Parathyroid adenoma (tissue), 2 donors: ENCODE measurements at regions not wholly inside any gene's neighbourhood (a gene's known extent, or its start where the extent isn't known, plus 50 kb on each side); places are given as distances from the start of the nearest gene placed in this dataset.

Experiments
- H2AFZ ChIP-seq: fragments of 300-600 bp; sonication (generic); one replicate; pipeline ENCODE4 v1.7.0; 2017; ENCODE audit warnings: antibody characterized with exemption, mild to moderate bottlenecking
- H3K27ac ChIP-seq: fragments of 300-600 bp; sonication (generic); one replicate; pipeline ENCODE4 v1.7.0; 2017
- H3K27me3 ChIP-seq: fragments of 300-600 bp; sonication (generic); one replicate; pipeline ENCODE4 v1.7.0; 2017; ENCODE audit warnings: low read length; ENCODE audit not compliant: control insufficient read depth, insufficient read depth
- H3K36me3 ChIP-seq: fragments of 300-600 bp; sonication (generic); one replicate; pipeline ENCODE4 v1.7.0; 2017; ENCODE audit warnings: low read length; ENCODE audit not compliant: control insufficient read depth, insufficient read depth
- H3K4me1 ChIP-seq: fragments of 300-600 bp; sonication (generic); one replicate; pipeline ENCODE4 v1.7.0; 2017; ENCODE audit warnings: control low read depth
- H3K4me2 ChIP-seq: fragments of 300-600 bp; sonication (generic); one replicate; pipeline ENCODE4 v1.7.0; 2017; ENCODE audit warnings: low read length
- H3K4me3 ChIP-seq: fragments of 300-600 bp; sonication (generic); one replicate; pipeline ENCODE4 v1.7.0; 2017; ENCODE audit warnings: low read depth, low read length
- H3K79me2 ChIP-seq: fragments of 300-600 bp; sonication (generic); one replicate; pipeline ENCODE4 v1.7.0; 2017; ENCODE audit warnings: control low read depth
- H3K9ac ChIP-seq: fragments of 300-600 bp; sonication (generic); one replicate; pipeline ENCODE4 v1.7.0; 2017; ENCODE audit warnings: mild to moderate bottlenecking
- H3K9me3 ChIP-seq: fragments of 300-600 bp; sonication (generic); one replicate; pipeline ENCODE4 v1.7.0; 2017; ENCODE audit warnings: low read length; ENCODE audit not compliant: control insufficient read depth
- CTCF ChIP-seq: fragments of 300-600 bp; sonication (generic); IDR thresholded peaks from one replicate; pipeline ENCODE4 v1.7.0; 2017; ENCODE audit warnings: antibody characterized with exemption, mild to moderate bottlenecking
- donor health status: primary hyperparathyroidism.

GRCh38 chr5:108602830-108603229 is 144.9 kb upstream of the FER start:
- H3K79me2 ChIP-seq, result no peaks in the 10 kb centered on the region
- H3K36me3 ChIP-seq, result no peaks in the 10 kb centered on the region
- H3K4me3 ChIP-seq, result no peak overlapping the region
- no peak overlapping the region for H2AFZ ChIP-seq
- no peak overlapping the region for H3K4me2 ChIP-seq
- no peaks in the 10 kb centered on the region for H3K4me1 ChIP-seq
- H3K9ac ChIP-seq, result no peak overlapping the region
- TF ChIP-seq CTCF, result no peak
- H3K9me3 ChIP-seq, result no peaks in the 10 kb centered on the region
- no peak overlapping the region for H3K27ac ChIP-seq
- H3K27me3 ChIP-seq, result no peaks in the 10 kb centered on the region

DNA sequence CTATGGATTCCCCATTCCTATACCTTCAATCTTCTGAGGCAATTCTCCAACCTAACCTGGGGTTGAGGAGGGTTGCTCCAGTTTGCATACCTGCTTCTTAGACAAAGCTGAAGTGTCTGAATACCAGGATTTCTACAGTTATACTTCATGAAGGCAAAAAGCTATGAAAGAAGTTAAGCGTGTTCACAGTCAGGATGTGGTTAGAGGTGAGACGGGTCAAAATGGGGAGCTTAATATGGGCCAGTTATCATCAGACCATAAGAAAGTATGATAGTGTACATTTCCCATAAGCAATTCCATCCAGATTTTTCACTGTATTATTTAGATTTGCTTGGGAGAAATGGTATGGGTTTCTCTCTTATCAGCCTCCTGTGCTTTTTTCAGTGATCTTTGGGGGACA is 156.9 kb upstream of the FER start:
- TF ChIP-seq CTCF, result no peak
- Histone ChIP-seq H3K4me1 (no peaks in the 10 kb centered on the region), H3K9me3 (no peaks in the 10 kb centered on the region), H3K27me3 (no peaks in the 10 kb centered on the region), H3K9ac (no peak overlapping the region), H3K27ac (no peak overlapping the region), H2AFZ (no peak overlapping the region), H3K36me3 (no peaks in the 10 kb centered on the region), H3K4me2 (no peak overlapping the region), H3K4me3 (no peak overlapping the region), H3K79me2 (no peaks in the 10 kb centered on the region)

DNA sequence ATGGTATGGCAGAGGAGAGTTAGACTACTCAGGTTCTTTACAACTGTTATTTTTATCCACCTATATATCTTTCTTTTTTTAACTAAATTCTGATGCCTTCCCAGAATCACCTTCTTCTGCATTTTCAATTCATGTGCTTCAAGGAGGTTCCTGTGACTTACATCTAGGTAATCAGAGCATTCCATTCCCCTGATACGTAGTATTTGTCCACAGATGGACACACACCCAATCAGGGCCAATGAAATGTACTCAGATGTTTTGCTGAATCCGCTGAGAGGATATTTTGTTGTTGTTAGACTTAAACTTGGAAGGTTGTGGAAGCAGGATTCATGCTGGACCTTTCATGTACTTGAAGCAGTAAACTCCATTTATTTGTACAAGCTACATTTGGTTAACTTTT is 159.4 kb upstream of the FER start:
- Histone ChIP-seq H3K27ac (no peak overlapping the region), H3K9ac (no peak overlapping the region), H3K36me3 (no peaks in the 10 kb centered on the region), H3K4me3 (no peak overlapping the region), H3K4me2 (no peak overlapping the region), H3K9me3 (no peaks in the 10 kb centered on the region), H3K79me2 (no peaks in the 10 kb centered on the region), H2AFZ (no peak overlapping the region), H3K27me3 (no peaks in the 10 kb centered on the region), H3K4me1 (no peaks in the 10 kb centered on the region)
- TF ChIP-seq CTCF, result no peak

DNA sequence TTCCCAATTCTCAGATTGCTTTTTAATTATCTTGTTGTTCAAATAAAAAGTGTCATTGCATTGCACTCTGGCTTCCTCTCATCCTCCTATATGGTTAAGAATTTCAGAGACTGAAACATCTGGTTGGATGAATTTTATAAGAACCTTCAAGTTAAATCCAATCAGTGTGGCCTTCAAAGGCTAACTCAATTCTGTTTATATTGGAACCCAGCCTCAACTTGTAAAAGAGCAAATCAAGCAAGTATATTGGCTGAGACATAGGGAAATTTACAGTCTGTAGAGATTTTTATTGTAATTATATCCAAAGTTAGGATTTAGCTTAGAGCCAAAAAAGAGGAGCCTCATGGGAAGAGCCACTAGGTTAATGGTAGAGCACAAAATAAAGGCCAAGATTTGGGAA is 159.9 kb upstream of the FER start:
- H3K4me3 ChIP-seq, result no peak overlapping the region
- H3K79me2 ChIP-seq, result no peaks in the 10 kb centered on the region
- H3K9ac ChIP-seq, result no peak overlapping the region
- no peak overlapping the region for H2AFZ ChIP-seq
- H3K4me2 ChIP-seq, result no peak overlapping the region
- H3K27ac ChIP-seq, result no peak overlapping the region
- no peaks in the 10 kb centered on the region for H3K36me3 ChIP-seq
- no peaks in the 10 kb centered on the region for H3K27me3 ChIP-seq
- H3K4me1 ChIP-seq, result no peaks in the 10 kb centered on the region
- TF ChIP-seq CTCF, result no peak
- no peaks in the 10 kb centered on the region for H3K9me3 ChIP-seq

- H2AFZ ChIP-seq, result no peak overlapping the region
- TF ChIP-seq CTCF, result no peak
- H3K9me3 ChIP-seq, result no peaks in the 10 kb centered on the region
- no peaks in the 10 kb centered on the region for H3K79me2 ChIP-seq
- no peaks in the 10 kb centered on the region for H3K27me3 ChIP-seq
- H3K9ac ChIP-seq, result no peak overlapping the region
- no peak overlapping the region for H3K27ac ChIP-seq
- H3K36me3 ChIP-seq, result peaks cover 2% of the 10 kb centered on the region
- no peak overlapping the region for H3K4me2 ChIP-seq
- no peaks in the 10 kb centered on the region for H3K4me1 ChIP-seq
- H3K4me3 ChIP-seq, result no peak overlapping the region
Observed at GRCh38 chr5:108581026-108581425, 166.7 kb upstream of the FER start.
